ENCODE measurements at regions not wholly inside any gene's neighbourhood (a gene's known extent, or its start where the extent isn't known, plus 50 kb on each side); places are given as distances from the start of the nearest gene placed in this dataset.

DNA sequence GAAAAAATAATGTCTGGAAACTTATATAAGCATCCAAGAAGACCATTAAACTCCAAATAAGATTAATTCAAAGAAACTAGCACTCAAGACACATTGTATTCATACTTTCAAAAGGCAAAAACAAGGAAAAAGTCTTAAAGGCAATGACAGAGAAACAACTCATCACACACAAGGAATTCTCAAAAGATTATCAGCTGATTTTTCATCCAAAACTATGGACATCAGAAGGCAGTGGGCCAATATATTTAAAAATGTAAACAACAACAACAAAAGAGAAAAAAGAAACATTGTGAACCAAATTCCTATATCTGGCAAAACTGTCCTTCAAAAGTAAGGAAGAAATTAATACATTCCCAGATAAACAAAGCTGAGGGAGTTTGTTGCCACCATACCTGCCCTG is 711.4 kb upstream of the GALNTL6 start:
- Histone ChIP-seq H3K9ac (ENCODE audit: low read length) (no peak overlapping the region), H3F3A (ENCODE audit: insufficient read depth, low read length) (no peaks in the 10 kb centered on the region), H3K4me1 (ENCODE audit: insufficient read depth, low read length, severe bottlenecking) (no peaks in the 10 kb centered on the region), H3K9me3 (ENCODE audit: low read length) (no peaks in the 10 kb centered on the region), H3K4me2 (ENCODE audit: low read length) (no peak overlapping the region), H2AFZ (ENCODE audit: low read length) (no peak overlapping the region), H3K4me3 (ENCODE audit: low read depth, low read length, poor library complexity, severe bottlenecking) (no peak overlapping the region), H3K36me3 (ENCODE audit: insufficient read depth, low read length) (no peaks in the 10 kb centered on the region), H3K79me2 (ENCODE audit: insufficient read depth, low read length) (no peaks in the 10 kb centered on the region), H3K9me2 (ENCODE audit: low read depth, low read length) (no peaks in the 10 kb centered on the region), H4K20me1 (ENCODE audit: insufficient read depth, low read length) (no peaks in the 10 kb centered on the region), H3K27ac (ENCODE audit: low read depth, low read length, poor library complexity, severe bottlenecking) (no peak overlapping the region), H3K27me3 (ENCODE audit: insufficient read depth, low read length) (no peaks in the 10 kb centered on the region)
- TF ChIP-seq, protein P1, sequence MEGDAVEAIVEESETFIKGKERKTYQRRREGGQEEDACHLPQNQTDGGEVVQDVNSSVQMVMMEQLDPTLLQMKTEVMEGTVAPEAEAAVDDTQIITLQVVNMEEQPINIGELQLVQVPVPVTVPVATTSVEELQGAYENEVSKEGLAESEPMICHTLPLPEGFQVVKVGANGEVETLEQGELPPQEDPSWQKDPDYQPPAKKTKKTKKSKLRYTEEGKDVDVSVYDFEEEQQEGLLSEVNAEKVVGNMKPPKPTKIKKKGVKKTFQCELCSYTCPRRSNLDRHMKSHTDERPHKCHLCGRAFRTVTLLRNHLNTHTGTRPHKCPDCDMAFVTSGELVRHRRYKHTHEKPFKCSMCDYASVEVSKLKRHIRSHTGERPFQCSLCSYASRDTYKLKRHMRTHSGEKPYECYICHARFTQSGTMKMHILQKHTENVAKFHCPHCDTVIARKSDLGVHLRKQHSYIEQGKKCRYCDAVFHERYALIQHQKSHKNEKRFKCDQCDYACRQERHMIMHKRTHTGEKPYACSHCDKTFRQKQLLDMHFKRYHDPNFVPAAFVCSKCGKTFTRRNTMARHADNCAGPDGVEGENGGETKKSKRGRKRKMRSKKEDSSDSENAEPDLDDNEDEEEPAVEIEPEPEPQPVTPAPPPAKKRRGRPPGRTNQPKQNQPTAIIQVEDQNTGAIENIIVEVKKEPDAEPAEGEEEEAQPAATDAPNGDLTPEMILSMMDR (IDR thresholded peaks at IDR 0.05; ENCODE audit: low read length), result no peak
- no peak for TF ChIP-seq EZH2 (IDR thresholded peaks at IDR 0.05; ENCODE audit: borderline replicate concordance, low read length)

DNA sequence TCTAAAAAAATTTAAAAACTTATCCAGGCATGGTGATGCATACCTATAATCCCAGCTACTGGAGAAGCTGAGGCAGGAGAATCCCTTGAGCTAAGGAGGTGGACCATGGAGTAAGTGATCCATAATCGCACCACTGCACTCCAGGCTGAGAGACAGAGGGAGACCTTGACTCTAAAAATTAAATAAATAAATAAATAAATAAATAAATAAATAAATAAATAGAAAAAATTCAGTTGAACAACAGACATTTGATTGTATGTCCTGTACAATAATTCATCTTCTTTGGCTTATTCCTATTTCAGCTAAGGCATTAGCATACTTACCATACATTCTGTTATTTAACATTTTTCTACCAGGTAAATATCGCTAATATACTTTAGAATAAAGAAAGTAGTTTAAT is 726.1 kb upstream of the GALNTL6 start:
- Histone ChIP-seq H3K4me1 (ENCODE audit: insufficient read depth, low read length, severe bottlenecking) (no peaks in the 10 kb centered on the region), H3K4me2 (ENCODE audit: low read length) (no peak overlapping the region), H4K20me1 (ENCODE audit: insufficient read depth, low read length) (no peaks in the 10 kb centered on the region), H3K36me3 (ENCODE audit: insufficient read depth, low read length) (no peaks in the 10 kb centered on the region), H3K27me3 (ENCODE audit: insufficient read depth, low read length) (no peaks in the 10 kb centered on the region), H3K9me2 (ENCODE audit: low read depth, low read length) (no peaks in the 10 kb centered on the region), H3F3A (ENCODE audit: insufficient read depth, low read length) (no peaks in the 10 kb centered on the region), H3K4me3 (ENCODE audit: low read depth, low read length, poor library complexity, severe bottlenecking) (no peak overlapping the region), H3K79me2 (ENCODE audit: insufficient read depth, low read length) (no peaks in the 10 kb centered on the region), H2AFZ (ENCODE audit: low read length) (no peak overlapping the region), H3K9me3 (ENCODE audit: low read length) (no peaks in the 10 kb centered on the region), H3K9ac (ENCODE audit: low read length) (no peak overlapping the region), H3K27ac (ENCODE audit: low read depth, low read length, poor library complexity, severe bottlenecking) (no peak overlapping the region)
- no peak for TF ChIP-seq EZH2 (IDR thresholded peaks at IDR 0.05; ENCODE audit: borderline replicate concordance, low read length)
- TF ChIP-seq, protein P1 (IDR thresholded peaks at IDR 0.05; ENCODE audit: low read length), result no peak

DNA sequence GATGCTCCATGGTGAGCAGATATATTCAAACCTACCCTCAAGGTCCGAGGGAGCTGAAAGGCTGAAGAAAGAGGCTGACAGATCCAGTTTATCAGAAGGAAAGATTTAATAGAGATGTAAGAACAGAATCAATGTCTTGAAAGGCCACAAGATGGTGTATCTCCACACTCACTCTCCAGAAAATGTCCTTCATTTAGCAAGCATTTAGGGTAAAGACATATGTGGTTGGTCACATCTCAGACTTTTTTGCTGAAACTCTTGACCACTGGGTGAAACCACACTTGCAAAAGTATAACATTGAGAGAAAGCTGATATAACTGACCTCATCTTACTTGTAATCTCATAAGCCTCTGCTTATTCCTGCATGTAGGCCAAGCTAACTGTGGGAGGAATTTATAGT is 745.8 kb upstream of the GALNTL6 start:
- TF ChIP-seq, protein P1 (IDR thresholded peaks at IDR 0.05; ENCODE audit: low read length), result no peak
- no peak for TF ChIP-seq EZH2 (IDR thresholded peaks at IDR 0.05; ENCODE audit: borderline replicate concordance, low read length)
- Histone ChIP-seq H4K20me1 (ENCODE audit: insufficient read depth, low read length) (no peaks in the 10 kb centered on the region), H3K27me3 (ENCODE audit: insufficient read depth, low read length) (no peaks in the 10 kb centered on the region), H3K79me2 (ENCODE audit: insufficient read depth, low read length) (no peaks in the 10 kb centered on the region), H2AFZ (ENCODE audit: low read length) (no peak overlapping the region), H3K27ac (ENCODE audit: low read depth, low read length, poor library complexity, severe bottlenecking) (no peak overlapping the region), H3K9me3 (ENCODE audit: low read length) (no peaks in the 10 kb centered on the region), H3F3A (ENCODE audit: insufficient read depth, low read length) (no peaks in the 10 kb centered on the region), H3K4me3 (ENCODE audit: low read depth, low read length, poor library complexity, severe bottlenecking) (no peak overlapping the region), H3K4me2 (ENCODE audit: low read length) (no peak overlapping the region), H3K9me2 (ENCODE audit: low read depth, low read length) (no peaks in the 10 kb centered on the region), H3K36me3 (ENCODE audit: insufficient read depth, low read length) (no peaks in the 10 kb centered on the region), H3K9ac (ENCODE audit: low read length) (no peak overlapping the region), H3K4me1 (ENCODE audit: insufficient read depth, low read length, severe bottlenecking) (no peaks in the 10 kb centered on the region)

Measured in OCI-LY1 (cell line).